GM21447 (cell line): ENCODE measurements at regions not wholly inside any gene's neighbourhood (a gene's known extent, or its start where the extent isn't known, plus 50 kb on each side); places are given as distances from the start of the nearest gene placed in this dataset.
"Not testable (repeated sequence)": the region's sequence is repeated elsewhere in the genome, so short reads cannot be mapped to it uniquely, and the experiment has no call there.

ENCODE experiments used
- ATAC-seq: cut with Tn5 transposase; IDR thresholded peaks from one replicate; pipeline ENCODE4 v1.9.1; 2021; ENCODE audit not compliant: unreplicated experiment

DNA sequence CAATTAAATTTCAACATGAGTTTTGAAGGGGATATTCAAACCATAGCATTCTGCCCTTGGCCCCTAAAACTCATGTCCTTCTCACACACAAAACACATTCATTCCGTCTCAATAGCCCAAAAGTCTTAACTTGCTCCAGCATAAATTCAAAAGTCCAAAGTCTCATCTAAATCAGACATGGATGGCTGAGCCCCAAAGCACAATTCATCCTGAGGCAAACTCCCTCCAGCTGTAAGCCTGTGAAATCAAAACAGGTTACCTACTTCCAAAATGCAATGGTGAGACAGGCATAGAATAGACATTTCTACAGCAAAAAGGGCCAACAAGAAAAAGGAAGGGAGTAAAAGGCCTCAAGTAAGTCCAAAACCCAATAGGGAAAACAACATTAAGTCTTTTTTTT lies 245.8 kb downstream of the TTC32 start:
- no peak for ATAC-seq

DNA sequence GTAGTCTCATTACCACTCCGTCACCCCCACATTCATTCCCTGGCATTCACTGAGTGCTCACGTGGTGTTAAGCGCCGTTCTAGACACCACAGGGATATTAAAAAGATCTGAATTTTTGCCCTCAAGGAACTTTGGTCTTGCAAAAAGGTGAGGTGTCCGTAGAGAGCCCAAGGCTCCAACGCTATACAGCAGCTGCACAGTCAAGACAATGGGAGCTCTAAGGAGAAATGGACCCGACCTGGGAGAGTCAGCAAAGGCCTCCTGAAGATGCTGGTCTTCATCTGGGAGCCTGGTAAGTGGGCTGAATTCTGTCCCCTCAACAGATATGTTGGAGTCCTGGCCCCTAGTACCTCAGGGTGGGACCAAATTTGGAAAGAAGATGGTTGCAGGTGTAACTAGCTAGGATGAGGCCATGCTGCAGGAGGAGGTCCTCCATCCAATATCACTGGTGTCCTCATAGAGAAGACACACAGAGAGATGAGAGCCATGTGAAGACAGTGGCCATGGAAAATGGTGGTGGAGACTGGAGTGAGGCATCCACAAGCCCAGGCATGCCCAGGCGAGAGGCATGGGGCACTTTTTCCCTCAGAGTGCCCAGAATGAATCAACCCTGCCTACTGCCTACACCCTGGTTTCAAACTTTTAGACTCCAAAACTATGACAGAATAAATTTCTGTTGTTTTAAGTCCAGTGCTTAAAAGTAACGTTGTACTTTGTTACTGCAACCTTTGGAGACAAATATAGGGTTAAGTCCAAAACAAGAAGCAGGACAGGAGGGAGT lies 247.3 kb downstream of the TTC32 start:
- no peak for ATAC-seq

DNA sequence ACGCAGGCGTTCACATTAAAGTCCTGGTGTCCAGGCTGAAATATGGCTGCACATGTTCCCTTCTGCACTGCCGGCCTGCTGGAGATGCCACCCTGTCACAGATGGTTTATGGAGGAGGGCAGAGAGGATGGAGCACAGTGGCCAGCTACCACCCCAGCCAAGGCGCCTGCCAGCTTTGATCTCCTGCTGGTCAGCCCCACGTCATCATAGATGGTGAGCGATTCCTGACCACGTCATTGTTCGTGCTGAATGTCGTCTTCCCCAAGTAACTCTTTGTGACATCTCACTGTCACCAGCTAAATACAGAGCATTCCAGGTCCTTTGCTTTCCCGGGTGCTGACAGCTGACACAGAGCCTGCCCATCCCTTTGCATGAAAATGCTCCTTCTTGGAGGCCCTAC lies 248.3 kb downstream of the TTC32 start:
- ATAC-seq, result no peak

DNA sequence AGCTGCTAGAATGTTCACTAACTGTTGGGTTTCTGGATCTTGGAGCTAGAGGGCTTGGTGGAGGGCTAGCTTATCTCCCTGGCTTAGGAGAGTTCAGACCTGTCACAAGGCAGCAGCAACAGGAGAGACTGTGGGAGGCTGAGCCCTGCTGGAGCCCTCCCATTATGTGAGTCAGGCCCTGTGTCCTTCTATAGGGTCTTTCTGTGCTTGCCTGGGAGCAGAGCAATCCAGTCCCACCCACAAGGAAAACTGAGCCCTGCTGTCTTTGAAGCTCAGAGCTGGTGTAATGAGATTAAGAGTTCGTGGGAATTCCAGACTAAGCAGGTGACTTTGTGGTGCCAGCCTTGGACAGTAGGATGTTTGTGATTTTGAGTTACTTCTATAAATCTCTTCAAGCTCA lies 249.0 kb downstream of the TTC32 start:
- ATAC-seq, result no peak

DNA sequence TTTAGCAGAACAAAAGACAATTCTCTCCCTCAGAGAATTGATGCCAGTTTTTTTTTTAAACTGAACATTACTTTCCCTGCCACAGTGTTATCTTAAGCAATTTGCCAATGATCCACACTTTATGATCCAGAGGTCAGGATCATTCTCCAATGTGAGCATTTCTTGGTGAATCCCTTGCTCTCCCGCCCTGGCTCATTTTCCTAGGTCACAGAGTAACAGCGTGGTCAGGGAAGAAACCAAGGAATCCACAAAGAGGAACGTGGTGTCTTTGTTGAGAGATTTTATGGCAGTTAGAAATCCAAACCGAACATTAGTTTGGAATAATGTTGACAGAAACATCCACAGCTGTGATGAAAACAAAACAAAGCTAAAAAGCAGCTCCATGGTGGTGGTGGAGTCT lies 250.3 kb downstream of the TTC32 start:
- ATAC-seq, result no peak

- ATAC-seq, result no peak
Measured at GRCh38 chr2:19649785-19650380, 251.9 kb downstream of the TTC32 start.

DNA sequence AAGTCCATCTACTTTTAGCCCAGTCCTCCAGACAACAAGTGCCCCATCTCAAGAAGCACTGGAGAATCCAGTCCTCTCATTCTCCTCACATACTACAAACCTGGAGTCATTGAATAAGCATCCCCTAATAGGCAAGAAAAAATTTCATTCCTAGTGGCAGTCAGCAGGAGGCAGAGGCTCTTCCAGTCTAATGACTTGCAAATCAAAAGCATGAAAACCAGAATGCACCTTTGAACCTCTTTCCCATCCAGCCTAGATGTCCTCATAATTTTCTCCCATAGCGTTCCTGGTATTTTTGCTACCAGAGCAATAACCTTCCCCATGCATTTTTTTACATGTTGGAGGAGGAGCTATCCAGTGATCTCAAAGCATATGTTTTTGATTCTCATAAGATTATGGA lies 252.6 kb downstream of the TTC32 start:
- ATAC-seq, result no peak

GRCh38 chr2:19648583-19648982 lies 253.2 kb downstream of the TTC32 start:
- no peak for ATAC-seq

- no peak for ATAC-seq
Measured at GRCh38 chr2:19646987-19647386, 254.8 kb downstream of the TTC32 start.

DNA sequence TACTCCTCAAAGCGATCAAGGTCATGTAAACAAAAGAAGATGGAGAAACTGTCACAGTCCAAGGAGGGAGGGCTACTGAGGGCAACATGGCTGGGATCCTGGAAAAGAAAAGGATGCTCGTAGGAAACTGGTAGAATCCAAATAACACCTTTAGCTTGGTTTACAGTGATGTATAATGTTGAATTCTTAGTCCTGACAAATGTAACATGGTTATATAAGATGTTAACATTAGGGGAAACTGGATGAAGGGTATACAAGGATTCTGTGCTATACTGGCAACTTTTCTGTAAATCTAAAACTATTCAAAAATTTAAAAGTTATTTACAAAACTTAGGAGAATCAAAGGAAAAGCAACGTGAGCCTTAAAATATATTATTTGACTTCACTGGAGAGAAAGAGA lies 257.0 kb downstream of the TTC32 start:
- no peak for ATAC-seq

- ATAC-seq, result peak; percentile 76
Measured at GRCh38 chr2:19643117-19643518, 258.7 kb downstream of the TTC32 start.

DNA sequence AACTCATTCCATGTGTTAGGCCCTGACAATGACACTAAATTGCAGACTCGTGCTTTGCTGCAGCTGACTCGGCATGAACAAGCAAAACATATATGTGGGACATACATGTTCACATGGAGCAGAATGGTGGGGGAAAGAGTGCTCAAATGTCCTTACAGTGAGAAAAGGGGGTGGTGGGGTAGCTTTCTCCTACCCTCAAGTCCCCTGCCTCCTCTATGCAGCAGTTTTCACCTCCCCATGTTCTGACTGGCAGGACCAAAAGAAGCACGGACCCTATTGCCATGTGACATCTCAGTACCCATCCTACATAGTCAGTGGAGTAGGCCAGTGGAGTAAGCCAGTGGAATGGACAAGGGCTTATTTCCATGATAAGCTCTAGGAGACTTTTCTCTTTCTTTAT lies 259.3 kb downstream of the TTC32 start:
- ATAC-seq, result no peak

DNA sequence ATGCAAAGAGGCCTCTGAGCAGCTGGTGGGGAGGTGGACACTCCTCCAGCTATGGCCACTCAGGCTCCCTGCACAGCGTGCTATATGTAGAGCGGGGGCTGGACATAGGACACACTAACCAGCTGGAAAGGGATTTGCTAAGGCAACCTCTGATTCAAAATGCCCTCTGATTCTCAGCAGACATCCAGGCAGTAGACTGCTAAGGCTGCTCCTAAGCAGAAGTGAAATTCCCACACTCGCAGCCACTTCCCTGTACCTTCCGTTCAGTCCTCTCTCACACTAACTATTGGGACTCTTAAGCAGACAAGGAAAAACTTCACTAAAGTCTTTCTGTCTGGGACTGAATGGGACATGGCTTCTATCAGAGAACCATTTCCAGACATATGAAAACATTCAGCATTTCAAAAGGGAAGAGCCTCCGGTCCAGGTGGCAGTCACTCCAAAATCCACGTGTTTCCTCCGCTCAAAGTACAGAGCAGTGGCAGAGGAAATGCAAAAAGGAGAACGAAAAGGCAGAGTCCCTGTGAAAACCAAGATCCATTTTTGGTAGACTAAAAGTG lies 265.8 kb downstream of the TTC32 start:
- ATAC-seq, result no peak

DNA sequence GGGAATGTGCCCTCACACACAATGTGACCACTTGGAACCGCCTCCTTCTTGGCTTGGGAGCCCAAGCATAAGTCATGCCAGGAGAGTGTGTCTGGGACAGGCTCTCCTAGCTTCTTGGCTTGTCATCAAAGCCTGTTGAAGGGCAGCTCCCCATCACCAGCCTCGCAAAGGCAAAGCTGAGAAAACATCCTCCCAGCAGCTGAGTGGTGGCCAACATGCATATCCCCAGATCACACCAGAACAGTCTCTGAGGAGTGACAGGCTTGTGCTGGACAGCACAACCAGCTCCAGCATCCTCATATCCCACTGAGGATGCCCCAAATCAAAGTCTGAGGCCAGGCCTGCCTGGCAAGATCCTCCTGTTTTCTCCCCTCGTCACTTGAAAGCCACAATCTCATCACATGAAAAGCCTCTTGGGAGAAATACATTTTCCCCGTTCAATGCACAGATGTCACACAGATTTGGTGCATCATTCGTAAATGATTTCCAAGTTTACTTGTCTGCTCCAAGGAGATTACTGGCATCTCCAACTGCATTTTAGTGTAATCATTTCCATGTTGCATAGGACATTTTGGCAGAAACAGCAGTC lies 269.3 kb downstream of the TTC32 start:
- ATAC-seq, result no peak

GRCh38 chr2:19631871-19632270 lies 269.9 kb downstream of the TTC32 start:
- ATAC-seq, result no peak

DNA sequence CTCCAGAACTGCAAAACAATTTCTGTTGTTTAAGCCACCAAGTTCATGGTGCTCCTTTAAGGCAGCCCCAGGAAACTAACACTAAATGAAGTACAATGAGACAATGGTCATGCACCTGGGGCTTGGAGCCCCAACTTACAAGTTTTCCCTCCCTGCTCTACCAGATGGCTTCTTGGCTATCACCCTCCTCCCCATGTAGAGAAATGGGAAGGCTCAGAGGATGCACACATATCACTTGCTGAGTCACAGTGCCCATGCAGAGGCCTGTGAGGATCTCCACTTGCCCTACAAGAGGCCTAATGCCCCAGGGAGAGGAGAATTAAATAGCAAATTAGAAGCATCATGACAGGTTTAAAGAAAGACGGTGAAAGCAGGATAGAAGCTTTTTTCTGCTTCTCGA lies 270.9 kb downstream of the TTC32 start:
- ATAC-seq, result no peak

DNA sequence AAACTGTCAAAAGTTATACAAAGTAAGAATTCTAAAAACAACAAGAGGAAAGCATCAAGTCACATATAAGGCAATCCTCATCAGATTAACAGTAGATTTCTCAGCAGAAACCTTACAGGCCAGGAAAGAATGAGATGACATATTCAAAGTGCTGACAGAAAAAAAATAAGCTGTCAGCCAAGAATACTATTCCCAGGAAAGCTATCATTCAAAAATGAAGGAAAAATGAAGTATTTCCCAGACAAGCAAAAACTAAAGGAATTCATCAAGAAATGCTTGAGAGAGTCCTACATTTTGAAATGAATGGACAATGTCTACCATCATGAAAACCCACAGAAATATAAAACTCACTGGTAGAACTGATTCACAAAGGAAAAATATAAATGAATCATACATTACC lies 268.9 kb upstream of the OSR1 start:
- no peak for ATAC-seq

DNA sequence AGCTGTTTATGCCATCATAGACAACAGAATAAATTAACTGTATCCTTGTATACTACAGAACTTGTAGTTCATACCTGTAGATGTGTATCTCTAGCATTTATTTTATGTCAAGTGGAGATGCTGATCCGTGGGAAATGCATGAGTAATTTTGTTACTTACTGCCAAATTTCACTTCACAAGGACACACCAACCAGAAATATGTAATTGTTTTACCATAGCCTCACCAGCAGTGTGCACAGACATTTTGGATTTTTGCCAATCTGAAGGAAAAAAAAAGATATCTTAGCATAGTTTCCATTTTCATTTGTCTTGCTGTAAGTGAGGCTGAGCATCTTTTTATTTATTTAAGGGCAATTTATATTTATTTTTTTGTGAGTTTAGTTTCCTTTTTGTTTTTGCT lies 265.1 kb upstream of the OSR1 start:
- no peak for ATAC-seq

- no peak for ATAC-seq
Measured at GRCh38 chr2:19617257-19617848, 258.9 kb upstream of the OSR1 start.

DNA sequence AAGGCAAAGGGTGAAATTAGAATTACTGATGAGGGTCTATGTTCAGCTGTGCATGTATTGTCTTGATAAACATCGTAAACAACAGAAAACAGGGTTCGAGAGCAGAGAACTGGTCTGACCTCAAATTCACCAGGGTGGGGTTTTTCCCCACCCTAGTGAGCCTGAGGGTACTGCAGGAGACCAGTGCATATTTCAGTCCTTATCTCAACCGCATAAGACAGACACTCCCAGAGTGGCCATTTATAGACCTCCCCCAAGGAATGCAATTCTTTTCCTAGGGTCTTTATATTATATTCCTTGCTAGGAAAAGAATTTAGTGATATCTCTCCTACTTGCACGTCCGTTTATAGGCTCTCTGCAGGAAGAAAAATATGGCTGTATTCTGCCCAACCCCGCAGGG lies 257.0 kb upstream of the OSR1 start:
- ATAC-seq, result not testable (repeated sequence)

DNA sequence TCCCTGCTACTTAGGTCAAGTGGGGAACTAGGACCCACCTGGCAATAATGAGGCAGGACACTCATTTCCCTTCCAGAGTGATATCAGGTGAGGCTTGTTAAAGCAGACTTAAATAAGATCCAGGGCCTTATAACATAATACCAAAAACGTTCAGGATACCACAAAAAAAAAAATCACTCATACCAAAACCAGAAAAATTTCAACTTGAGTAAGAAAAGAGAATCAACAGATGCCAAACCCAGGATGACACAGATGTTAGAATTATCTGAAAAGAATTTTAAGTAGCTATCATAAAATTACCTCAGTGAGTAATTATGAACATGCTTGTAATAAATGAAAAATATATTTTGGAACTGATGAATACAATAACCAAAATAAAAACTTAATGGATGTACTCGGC lies 255.6 kb upstream of the OSR1 start:
- ATAC-seq, result no peak
